Colon (tissue), 2 donors: ENCODE measurements at regions not wholly inside any gene's neighbourhood (a gene's known extent, or its start where the extent isn't known, plus 50 kb on each side); places are given as distances from the start of the nearest gene placed in this dataset.
"Not testable (repeated sequence)": the region's sequence is repeated elsewhere in the genome, so short reads cannot be mapped to it uniquely, and the experiment has no call there.

Experiments used
- FAIRE-seq: peaks from 2 replicates; lab custom pipeline; 2012; peaks lifted over from hg19 to GRCh38; lab: Jason Lieb, UNC
- donor health status: control.
- donor health status: control.

DNA sequence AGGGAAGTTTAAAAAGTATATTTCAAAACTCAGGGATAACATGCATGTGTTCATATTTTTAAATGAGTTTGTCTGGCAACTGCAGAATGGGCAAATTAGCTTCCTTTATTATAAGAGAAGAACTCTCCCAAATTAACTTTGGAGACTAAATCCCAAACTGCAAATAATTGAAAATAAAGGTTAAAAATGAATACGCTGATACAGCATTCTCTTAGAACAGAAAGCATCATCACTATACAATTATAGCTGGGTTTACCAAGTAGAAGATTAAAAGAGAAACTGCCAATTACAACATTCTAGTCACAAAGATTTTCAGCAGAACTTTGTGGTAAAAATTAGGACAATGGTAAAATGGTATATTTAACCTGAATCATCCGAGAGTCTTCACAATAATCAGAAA is 73.3 kb downstream of the OLFM4 start:
- FAIRE-seq, result no peak

DNA sequence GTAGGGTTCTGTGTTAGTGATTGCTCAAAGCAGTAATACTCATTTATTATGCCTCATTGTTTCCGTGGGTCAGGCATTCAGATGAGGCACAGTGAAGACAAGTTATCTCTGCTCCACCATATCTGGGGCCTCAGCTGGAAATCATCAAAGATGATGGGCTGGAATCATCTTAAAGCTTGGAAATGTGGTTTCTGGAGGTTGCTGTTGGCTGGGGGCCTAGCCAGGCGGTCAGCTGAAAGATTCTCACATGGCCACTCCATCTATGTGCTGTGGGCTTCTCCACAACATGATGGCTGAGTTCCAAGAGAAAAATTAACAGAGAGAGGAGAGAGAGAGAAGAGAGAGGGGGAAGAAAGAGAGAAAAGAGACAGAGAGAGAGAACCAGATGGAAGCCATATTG is 75.5 kb downstream of the OLFM4 start:
- no peak for FAIRE-seq

DNA sequence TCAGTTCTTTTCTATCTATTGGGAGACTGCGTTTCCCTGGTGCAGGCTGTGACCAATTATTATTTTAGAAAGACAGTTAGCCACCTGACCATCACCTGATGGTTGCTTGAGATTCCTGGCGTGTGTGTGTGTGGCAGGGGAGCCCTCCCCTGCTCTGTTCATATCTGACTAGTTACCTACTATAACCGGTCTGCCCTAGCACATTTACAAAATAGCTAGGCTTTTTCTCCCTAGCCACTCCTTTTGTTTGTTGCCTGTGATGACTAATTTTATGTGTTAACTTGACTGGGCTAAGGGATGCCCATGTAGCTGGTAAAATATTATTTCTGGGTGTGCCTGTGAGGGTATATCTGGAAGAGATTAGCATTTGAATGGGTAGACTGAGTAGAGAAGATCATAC is 76.9 kb downstream of the OLFM4 start:
- FAIRE-seq, result no peak

GRCh38 chr13:53105890-53106289 is 77.3 kb downstream of the OLFM4 start:
- FAIRE-seq, result no peak

- FAIRE-seq, result no peak
These were observed 81.6 kb downstream of the OLFM4 start for GRCh38 chr13:53110181-53110580.

DNA sequence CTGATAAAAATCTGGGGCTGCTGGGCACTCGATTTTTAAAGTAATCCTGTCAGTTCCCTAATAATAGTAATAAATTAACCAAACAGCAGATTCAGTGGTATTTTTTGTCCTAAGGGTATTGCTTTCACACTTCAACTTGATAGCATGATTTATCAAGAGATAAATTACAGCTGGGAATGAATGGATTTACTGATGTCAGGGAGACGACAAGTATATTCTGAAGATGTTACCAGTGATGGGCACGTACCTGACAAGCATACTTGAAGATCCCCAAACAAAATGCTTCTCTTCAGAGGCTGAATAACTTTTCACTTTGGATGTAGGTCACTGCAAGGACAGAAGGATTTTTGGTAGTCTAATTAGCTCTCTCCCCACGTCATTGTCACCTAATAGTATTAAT is 82.0 kb downstream of the OLFM4 start:
- no peak for FAIRE-seq

- FAIRE-seq, result no peak
These were observed 83.9 kb downstream of the OLFM4 start for GRCh38 chr13:53112522-53112921.

DNA sequence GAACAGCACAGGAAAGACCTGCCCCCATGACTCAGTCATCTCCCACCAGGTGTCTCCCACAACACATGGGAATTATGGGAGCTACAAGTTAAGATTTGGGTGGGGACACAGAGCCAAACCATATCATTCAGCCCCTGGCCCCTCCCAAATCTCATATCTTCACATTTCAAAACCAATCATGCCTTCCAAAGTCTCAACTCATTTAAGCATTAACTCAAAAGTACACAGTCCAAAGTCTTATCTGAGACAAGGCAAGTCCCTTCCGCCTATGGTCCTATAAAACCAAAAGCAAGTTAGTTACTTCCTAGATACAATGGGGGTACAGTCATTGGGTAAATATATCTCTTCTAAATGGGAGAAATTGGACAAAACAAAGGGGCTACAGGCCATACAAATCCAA is 88.4 kb downstream of the OLFM4 start:
- not testable (repeated sequence) for FAIRE-seq

DNA sequence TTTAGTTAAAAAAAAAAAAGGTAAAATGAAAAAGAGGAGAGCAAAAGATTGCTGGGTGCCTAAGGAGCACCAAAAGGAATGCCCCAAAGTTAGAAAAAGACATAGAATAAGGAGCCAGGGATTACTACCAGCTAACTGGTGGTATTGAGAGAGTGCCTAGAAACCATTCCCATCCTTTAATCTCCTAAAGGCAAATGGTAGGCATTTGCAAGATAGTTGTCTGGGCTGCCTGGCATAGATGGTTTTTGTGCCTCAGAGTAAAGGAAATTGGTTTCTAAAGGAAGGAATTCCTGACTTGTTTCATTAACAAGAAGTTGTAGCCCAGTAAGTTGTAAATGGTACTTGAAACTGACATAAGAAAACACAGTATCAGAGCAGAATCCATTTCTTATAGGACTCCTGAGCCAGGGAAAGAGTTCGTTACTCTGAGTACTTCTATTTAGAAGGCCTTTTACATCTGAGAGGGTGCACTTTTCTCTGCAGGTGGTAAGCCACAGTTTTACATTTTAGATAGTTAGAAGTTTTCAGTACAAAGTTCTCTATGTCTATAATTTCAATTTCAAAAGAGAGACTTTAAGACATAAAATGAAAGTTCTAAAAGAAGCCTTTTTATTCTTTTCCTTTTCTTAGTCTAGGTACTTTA is 92.6 kb downstream of the OLFM4 start:
- FAIRE-seq, result no peak

- FAIRE-seq, result no peak
These were observed 93.3 kb downstream of the OLFM4 start for GRCh38 chr13:53121919-53122318.

- FAIRE-seq, result no peak
These were observed 94.9 kb downstream of the OLFM4 start for GRCh38 chr13:53123536-53123935.

GRCh38 chr13:53124623-53125022 is 96.0 kb downstream of the OLFM4 start:
- no peak for FAIRE-seq

GRCh38 chr13:53126841-53127245 is 98.2 kb downstream of the OLFM4 start:
- FAIRE-seq, result no peak

DNA sequence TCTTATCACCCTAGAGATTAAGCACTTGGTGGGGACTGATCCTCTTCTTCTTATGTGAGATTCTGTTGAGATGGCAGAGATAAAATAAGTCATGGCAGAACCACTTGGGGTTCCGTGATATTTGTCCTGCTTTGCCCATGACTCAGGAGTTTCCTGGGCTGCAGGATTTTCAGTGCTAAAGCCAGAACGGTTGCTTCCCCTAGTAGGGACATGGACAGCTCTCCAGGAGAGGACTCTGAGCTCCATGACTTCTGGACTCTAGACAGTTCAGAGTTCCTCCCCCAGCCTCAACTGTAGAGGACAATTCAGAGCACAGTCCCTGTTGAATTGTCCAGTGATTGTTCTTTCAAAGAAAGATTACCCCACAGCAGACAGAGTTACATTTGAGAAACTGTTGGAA is 98.8 kb downstream of the OLFM4 start:
- no peak for FAIRE-seq

DNA sequence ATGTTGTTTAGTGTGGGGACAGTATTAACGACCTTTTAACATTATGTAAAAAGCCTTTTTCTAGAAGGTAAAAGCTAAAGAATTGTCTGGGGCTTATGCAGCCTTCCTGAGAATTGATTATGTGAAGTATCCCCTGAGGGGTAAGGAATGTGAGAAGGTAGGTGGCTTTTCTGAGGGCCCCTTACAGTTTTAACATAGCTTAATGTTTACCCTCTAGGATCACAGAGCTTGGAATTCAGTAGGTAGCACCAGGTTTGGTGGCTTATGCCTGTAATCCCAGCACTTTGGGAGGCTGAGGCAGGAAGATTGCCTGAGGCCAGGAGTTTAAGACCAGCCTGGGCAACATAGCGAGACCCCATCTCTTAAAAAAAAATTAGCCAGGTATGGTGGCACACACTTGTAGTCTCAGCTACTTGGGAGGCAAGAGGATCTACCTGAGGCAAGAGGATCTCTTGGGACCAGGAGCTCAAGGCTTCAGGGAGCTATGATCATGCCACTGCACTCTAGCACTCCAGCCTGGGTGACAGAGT is 101.3 kb downstream of the OLFM4 start:
- no peak for FAIRE-seq

GRCh38 chr13:53131361-53131760 is 102.7 kb downstream of the OLFM4 start:
- FAIRE-seq, result no peak

DNA sequence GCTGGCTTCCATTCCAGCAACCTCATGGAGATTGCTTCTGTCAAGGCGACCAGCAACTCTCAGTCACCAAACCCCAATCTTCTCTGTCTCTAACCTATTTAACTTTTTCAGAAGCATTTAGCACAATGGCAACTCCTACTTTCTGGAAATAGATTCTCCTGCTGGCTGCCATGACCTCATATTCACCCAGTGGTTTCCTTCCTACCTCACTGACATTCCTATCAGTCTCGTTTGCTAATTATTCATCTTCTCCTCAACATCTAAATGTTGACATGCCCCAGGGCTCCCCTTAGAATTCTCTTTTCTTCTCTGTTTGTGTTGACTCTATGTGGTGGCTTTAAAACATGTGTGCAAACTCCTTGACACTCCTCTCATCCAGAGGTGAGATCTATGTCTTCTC is 106.7 kb downstream of the OLFM4 start:
- FAIRE-seq, result no peak

- FAIRE-seq, result no peak
These were observed 108.1 kb downstream of the OLFM4 start for GRCh38 chr13:53136554-53137215.

GRCh38 chr13:53137779-53138178 is 109.2 kb downstream of the OLFM4 start:
- FAIRE-seq, result no peak

DNA sequence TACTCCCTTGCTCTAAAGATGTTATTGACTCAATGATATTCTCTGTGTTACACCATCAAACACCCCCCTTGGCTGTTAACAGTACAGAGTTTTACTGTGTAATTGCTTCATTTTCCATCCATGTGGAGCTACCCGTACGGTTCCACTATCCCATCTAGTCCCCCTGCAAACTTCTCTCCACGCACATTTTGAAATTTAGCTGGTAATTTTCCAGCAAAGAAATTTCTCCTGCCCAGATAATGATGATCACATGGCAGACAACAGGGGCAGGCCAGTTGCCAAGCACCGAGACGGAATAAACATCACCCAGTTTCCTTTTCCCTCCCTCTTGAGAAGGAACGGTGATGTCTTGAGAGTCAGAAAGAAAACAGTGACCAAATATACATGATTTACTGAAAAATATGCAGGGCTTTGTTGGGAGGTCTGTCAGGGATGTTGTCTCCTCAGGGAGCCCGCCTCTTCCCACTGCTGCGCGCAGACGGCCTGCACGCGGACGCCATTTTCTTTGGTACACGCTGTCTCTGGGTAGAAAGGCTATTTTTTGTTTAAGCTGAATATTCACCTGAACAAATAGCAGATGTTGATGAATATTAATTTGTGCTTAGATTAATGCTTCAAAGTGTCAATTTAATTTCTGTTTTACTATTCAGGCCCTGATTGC is 109.9 kb downstream of the OLFM4 start:
- no peak for FAIRE-seq

DNA sequence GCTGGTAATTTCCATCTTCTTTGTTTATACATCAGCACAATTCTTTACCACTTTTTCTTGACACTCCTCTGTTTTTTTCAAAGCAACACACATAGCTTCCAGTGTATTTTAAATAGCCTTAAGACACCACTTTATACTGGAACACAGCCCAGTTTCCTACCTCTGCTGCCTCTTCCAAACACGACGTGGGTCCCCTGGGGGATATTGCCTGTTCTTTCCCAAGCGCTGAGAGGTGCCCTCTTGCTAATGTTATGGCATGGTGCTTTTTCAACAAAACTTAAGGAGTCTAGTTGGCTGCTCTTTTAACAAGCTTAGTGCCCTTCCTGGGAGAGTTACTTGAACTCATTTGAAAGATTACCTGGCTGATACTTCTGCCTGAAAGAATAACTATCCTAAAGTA is 112.7 kb downstream of the OLFM4 start:
- no peak for FAIRE-seq

DNA sequence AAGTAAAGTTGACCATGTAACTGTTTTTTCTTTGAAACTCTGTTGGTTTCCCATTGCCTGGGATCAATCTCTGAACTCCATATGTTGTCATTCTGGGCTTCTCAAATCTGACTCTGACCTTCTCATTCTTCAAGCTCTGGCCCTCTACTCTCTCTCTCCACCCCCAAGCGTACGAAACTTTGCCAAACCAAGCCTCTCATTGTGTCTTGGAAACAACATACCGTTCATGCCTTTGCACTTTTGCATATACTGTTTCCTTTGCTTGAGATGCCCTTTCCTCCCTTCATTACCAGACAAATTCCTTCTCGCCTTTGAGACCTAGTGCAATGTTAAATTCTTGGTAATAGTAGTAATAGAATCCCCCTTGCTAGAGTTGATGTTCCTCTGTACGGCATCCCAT is 113.7 kb downstream of the OLFM4 start:
- no peak for FAIRE-seq

DNA sequence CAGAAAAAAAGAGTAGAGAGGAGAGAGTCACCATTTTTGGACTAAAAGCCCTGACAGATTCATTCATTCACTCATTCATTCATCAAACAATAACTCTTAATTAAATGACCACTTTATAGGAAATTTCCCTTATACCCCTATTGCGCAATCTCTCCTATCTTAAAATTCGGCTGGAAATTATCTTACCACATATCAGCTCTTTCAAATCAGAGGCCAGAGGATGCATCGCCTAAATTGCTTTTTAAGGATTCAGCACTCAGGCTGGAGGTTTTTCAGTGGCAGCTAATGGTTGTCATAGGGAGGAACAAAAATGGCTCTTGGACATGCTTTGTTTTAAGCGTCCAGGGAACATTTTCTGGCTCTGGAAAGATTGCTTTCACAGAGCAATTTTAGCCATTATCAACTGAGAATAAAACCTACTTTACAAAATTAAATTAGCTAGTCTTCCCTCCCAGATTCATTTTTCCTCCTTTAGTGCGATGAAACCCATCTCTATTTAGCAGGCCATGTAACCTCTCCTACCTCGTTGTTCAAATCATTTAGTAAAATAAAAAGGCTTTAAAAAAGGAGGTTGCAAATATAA is 115.2 kb downstream of the OLFM4 start:
- no peak for FAIRE-seq
